ENCODE measurements at regions not wholly inside any gene's neighbourhood (a gene's known extent, or its start where the extent isn't known, plus 50 kb on each side); places are given as distances from the start of the nearest gene placed in this dataset.

DNA sequence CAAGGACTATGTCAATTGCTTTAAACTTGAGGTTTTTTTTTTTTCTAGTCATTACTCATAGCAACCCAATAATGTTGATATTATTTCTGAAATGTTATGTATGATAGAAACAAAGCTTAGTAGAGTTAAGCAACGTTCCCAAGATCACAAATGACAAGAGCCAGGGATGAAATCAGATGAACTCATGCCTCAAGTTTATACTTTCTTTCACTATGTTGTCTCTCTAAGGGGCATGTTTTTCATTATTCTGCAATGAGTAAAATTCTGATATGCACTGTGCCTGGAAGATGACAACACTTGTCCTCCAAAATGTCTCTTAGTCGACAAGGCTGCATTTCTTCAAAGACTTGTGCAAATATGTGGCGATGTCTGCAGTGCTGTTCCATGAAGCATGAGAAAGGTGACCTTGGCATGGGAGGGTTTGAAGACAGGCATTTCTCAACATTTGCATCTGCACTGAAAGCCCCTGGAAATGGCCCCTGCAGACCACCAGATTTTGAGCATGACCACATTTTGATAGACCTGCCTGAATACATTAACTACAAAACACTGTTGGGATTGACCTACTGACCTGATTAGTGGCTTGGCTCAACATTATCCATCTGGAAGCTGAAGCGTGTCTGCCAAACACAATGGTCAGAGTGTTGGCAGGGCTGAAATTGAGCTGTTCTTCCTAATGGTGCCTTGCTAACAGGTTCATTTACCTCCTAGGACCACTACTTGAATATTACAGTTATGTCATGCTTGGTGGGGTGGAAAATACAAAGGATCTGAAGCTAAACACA, 1027.5 kb downstream of the CDH11 start:
- no peaks in the 10 kb centered on the region for H3K27me3 Mint-ChIP-seq (ENCODE audit: low read depth)
- H3K4me3 Mint-ChIP-seq = no peak overlapping the region
- H3K27ac Mint-ChIP-seq = no peak overlapping the region
- H3K36me3 Mint-ChIP-seq (ENCODE audit: low read depth) = no peaks in the 10 kb centered on the region
- TF ChIP-seq CTCF (IDR thresholded peaks at IDR 0.05; ENCODE audit: unreplicated experiment in 3 of 3) = no peak
- H3K9me3 Mint-ChIP-seq = no peaks in the 10 kb centered on the region
- H3K4me1 Mint-ChIP-seq = no peaks in the 10 kb centered on the region

DNA sequence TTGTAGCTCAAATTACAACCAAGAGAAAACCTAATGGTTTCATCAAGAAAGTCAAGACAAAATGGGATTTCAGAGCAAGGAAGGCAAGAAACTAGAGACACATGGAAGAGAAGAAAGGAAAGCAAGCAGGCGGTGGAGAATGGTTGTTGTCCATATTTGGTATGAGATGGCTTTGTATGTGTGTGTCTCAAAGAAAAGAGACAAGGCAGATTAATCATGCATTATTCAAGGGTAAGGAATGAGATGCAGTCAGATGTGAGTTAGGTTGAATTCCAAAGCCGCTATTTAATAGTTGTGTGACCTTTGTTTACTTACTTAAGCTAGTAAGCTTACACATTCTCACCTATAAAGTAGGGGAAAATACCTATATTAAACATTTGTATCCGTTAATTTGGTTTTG, 1029.6 kb downstream of the CDH11 start:
- Mint-ChIP-seq H3K27me3 (ENCODE audit: low read depth) (no peaks in the 10 kb centered on the region), H3K4me1 (no peaks in the 10 kb centered on the region), H3K27ac (no peak overlapping the region), H3K4me3 (no peak overlapping the region), H3K9me3 (no peaks in the 10 kb centered on the region), H3K36me3 (ENCODE audit: low read depth) (no peaks in the 10 kb centered on the region)
- no peak for TF ChIP-seq CTCF (IDR thresholded peaks at IDR 0.05; ENCODE audit: unreplicated experiment in 3 of 3)

DNA sequence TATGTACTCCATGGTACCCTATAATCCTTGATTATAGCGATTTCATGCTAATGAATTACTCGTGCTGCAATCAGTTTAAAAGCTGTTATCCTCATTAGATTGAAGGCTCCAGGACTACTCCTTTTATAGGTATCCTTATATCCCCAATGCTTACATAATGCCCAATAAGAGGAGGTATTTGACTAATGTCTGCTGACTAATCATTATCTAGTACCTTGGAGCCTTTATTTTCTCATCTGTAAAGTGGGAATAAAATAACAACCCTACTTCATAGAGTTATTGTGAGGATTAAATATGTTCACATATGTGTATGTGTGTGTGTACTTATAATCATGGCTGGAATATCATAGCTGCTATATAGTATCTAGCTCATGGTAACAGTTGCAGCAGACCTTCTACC, 1031.5 kb downstream of the CDH11 start:
- no peak overlapping the region for H3K27ac Mint-ChIP-seq
- H3K36me3 Mint-ChIP-seq (ENCODE audit: low read depth) = no peaks in the 10 kb centered on the region
- TF ChIP-seq CTCF (IDR thresholded peaks at IDR 0.05; ENCODE audit: unreplicated experiment in 3 of 3) = no peak
- H3K27me3 Mint-ChIP-seq (ENCODE audit: low read depth) = no peaks in the 10 kb centered on the region
- no peak overlapping the region for H3K4me3 Mint-ChIP-seq
- no peaks in the 10 kb centered on the region for H3K9me3 Mint-ChIP-seq
- no peaks in the 10 kb centered on the region for H3K4me1 Mint-ChIP-seq

GRCh38 chr16:64089697-64090096, 1032.2 kb downstream of the CDH11 start:
- TF ChIP-seq CTCF (IDR thresholded peaks at IDR 0.05; ENCODE audit: unreplicated experiment in 3 of 3) = peak; percentile 39 to 56 (median 43)
- no peak overlapping the region for H3K27ac Mint-ChIP-seq
- no peaks in the 10 kb centered on the region for H3K27me3 Mint-ChIP-seq (ENCODE audit: low read depth)
- no peaks in the 10 kb centered on the region for H3K4me1 Mint-ChIP-seq
- no peaks in the 10 kb centered on the region for H3K36me3 Mint-ChIP-seq (ENCODE audit: low read depth)
- no peaks in the 10 kb centered on the region for H3K9me3 Mint-ChIP-seq
- H3K4me3 Mint-ChIP-seq = no peak overlapping the region

DNA sequence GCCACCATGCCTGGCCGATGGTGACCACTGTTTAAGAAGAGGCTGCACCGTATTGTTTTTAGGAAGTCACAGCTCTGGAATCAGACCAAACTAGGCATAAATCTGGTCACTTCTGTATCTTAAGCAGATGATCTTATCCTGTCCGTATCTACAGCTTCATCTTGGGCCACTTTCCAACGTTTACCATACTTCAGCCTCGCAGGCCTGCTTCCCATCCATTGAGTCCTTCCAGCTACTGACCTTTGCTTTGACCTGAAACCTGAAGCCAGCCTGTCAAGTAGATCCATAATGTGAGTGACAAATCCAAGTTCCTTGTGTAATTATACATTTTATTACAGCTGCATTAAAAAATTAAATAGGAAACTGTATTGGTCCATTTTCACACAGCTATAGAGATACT, 1033.0 kb downstream of the CDH11 start:
- H3K4me3 Mint-ChIP-seq = no peak overlapping the region
- no peak overlapping the region for H3K27ac Mint-ChIP-seq
- no peaks in the 10 kb centered on the region for H3K4me1 Mint-ChIP-seq
- no peaks in the 10 kb centered on the region for H3K27me3 Mint-ChIP-seq (ENCODE audit: low read depth)
- no peak for TF ChIP-seq CTCF (IDR thresholded peaks at IDR 0.05; ENCODE audit: unreplicated experiment in 3 of 3)
- no peaks in the 10 kb centered on the region for H3K36me3 Mint-ChIP-seq (ENCODE audit: low read depth)
- no peaks in the 10 kb centered on the region for H3K9me3 Mint-ChIP-seq

GRCh38 chr16:64085296-64085695, 1036.6 kb downstream of the CDH11 start:
- no peaks in the 10 kb centered on the region for H3K36me3 Mint-ChIP-seq (ENCODE audit: low read depth)
- no peak for TF ChIP-seq CTCF (IDR thresholded peaks at IDR 0.05; ENCODE audit: unreplicated experiment in 3 of 3)
- no peaks in the 10 kb centered on the region for H3K27me3 Mint-ChIP-seq (ENCODE audit: low read depth)
- no peak overlapping the region for H3K4me3 Mint-ChIP-seq
- H3K27ac Mint-ChIP-seq = no peak overlapping the region
- H3K4me1 Mint-ChIP-seq = peaks cover 2% of the 10 kb centered on the region
- no peaks in the 10 kb centered on the region for H3K9me3 Mint-ChIP-seq

All from nephron (organoid).